Neural progenitor cell (in vitro differentiated cells): ENCODE measurements at regions not wholly inside any gene's neighbourhood (a gene's known extent, or its start where the extent isn't known, plus 50 kb on each side); places are given as distances from the start of the nearest gene placed in this dataset.

Experiments
- CTCF ChIP-seq: fragments of 200-600 bp; sonication (generic); IDR thresholded peaks from 2 replicates; pipeline ENCODE4 v1.5.1; 2017; ENCODE audit warnings: antibody characterized with exemption, mild to moderate bottlenecking
- EZH2 ChIP-seq: fragments of 200-600 bp; sonication (generic); IDR thresholded peaks from 2 replicates; pipeline ENCODE4 v1.6.1; 2017; ENCODE audit warnings: antibody characterized with exemption, mild to moderate bottlenecking, moderate library complexity

- no peak for TF ChIP-seq CTCF
- TF ChIP-seq EZH2: no peak
Measured at GRCh38 chr2:221775096-221775495, 203.0 kb upstream of the EPHA4 start.
